ENCODE measurements at regions not wholly inside any gene's neighbourhood (a gene's known extent, or its start where the extent isn't known, plus 50 kb on each side); places are given as distances from the start of the nearest gene placed in this dataset.

- Histone ChIP-seq H3K36me3 (ENCODE audit: insufficient read depth) (no peaks in the 10 kb centered on the region), H3K27ac (ENCODE audit: low read depth) (no peak overlapping the region), H3K4me2 (no peak overlapping the region), H3K27me3 (ENCODE audit: insufficient read depth) (no peaks in the 10 kb centered on the region), H3K79me2 (replicated peaks; ENCODE audit: insufficient read depth) (no peaks in the 10 kb centered on the region), H3K9me2 (ENCODE audit: insufficient read depth) (peaks cover 9% of the 10 kb centered on the region; the same call in 1 of the 2 replicates), H2AFZ (no peak overlapping the region), H3K4me1 (ENCODE audit: insufficient read depth) (peaks cover 45% of the 10 kb centered on the region), H3K4me3 (no peak overlapping the region), H3F3A (replicated peaks; ENCODE audit: low read depth) (0 out of 2 replicates have a peak, but pooled peaks cover 4% of the 10 kb centered on the region), H4K20me1 (replicated peaks; ENCODE audit: insufficient read depth) (no peaks in the 10 kb centered on the region)
- peaks cover 6% of the 10 kb centered on the region for H3K27me3 Mint-ChIP-seq (ENCODE audit: insufficient read depth, low read depth, poor library complexity)
- no peaks in the 10 kb centered on the region for H3K9me3 Mint-ChIP-seq
- ATAC-seq (no peak), DNase-seq (ENCODE audit: low spot score) (no peak)
- no peak overlapping the region for H3K4me3 Mint-ChIP-seq
- no peak for TF ChIP-seq EZH2phosphoT487 (IDR thresholded peaks at IDR 0.05; ENCODE audit: unreplicated experiment)
- TF ChIP-seq CREB1 (CRISPR knock-in tag; IDR thresholded peaks at IDR 0.05; ENCODE audit: low read depth) = no peak
- TF ChIP-seq ETS1 (IDR thresholded peaks at IDR 0.05) = no peak
- TF ChIP-seq ZNF462 (CRISPR knock-in tag; IDR thresholded peaks at IDR 0.05) = no peak
- no peak for TF ChIP-seq STAT1 (IDR thresholded peaks at IDR 0.05; ENCODE audit: unreplicated experiment)
- no peak for TF ChIP-seq POLR2AphosphoS5 (IDR thresholded peaks at IDR 0.05; ENCODE audit: low read depth)
- TF ChIP-seq CTCF (conservative IDR thresholded peaks at IDR 0.05; ENCODE audit: low read depth in 2 of 2) = no peak
- no peak for TF ChIP-seq REST (IDR thresholded peaks at IDR 0.05; ENCODE audit: unreplicated experiment)
- TF ChIP-seq EZH2 (IDR thresholded peaks at IDR 0.05; ENCODE audit: low read depth, unreplicated experiment) = no peak
- no peak for TF ChIP-seq ZNF114 (CRISPR knock-in tag; IDR thresholded peaks at IDR 0.05)
- no peak for TF ChIP-seq ZNF331 (CRISPR knock-in tag; IDR thresholded peaks at IDR 0.05; ENCODE audit: low read depth)
- TF ChIP-seq JUNB (IDR thresholded peaks at IDR 0.05; ENCODE audit: unreplicated experiment) = no peak
- no peak for TF ChIP-seq NANOG (IDR thresholded peaks at IDR 0.05; ENCODE audit: borderline replicate concordance)
- no peaks in the 10 kb centered on the region for H3K36me3 Mint-ChIP-seq (ENCODE audit: low read depth)
- H3K27ac Mint-ChIP-seq = no peak overlapping the region
- peaks cover 28% of the 10 kb centered on the region for H3K4me1 Mint-ChIP-seq
Observed at GRCh38 chr9:87379300-87379699, 118.4 kb upstream of the DAPK1 start.
